Dedifferentiated amniotic fluid mesenchymal stem cell (primary cell): ENCODE measurements at regions not wholly inside any gene's neighbourhood (a gene's known extent, or its start where the extent isn't known, plus 50 kb on each side); places are given as distances from the start of the nearest gene placed in this dataset.
"Not testable (repeated sequence)": the region's sequence is repeated elsewhere in the genome, so short reads cannot be mapped to it uniquely, and the experiment has no call there.

ENCODE experiments used
- DNase-seq: peaks from one replicate; pipeline ENCODE4 v3.0.0-alpha.2; 2016; ENCODE audit errors: extremely low spot score

DNA sequence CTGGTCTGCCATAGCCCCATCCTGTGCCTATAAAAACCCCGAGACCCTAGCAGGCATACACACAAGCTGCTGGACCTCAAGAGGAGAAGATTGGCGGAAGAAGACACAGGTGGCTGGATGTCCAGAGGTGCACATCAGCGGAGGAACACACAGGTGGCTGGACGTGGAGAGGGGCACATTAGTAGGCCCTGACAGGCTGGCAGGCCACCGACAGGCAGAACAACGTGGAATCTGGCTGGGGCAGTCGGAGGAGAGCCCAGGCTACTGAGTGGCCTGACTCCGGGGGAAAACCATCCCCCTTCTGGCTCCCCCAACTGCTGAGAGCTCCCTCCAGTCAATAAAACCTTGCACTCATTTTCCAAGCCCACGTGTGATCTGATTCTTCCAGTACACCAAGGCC, 512.5 kb upstream of the AMOT start:
- DNase-seq = no peak

DNA sequence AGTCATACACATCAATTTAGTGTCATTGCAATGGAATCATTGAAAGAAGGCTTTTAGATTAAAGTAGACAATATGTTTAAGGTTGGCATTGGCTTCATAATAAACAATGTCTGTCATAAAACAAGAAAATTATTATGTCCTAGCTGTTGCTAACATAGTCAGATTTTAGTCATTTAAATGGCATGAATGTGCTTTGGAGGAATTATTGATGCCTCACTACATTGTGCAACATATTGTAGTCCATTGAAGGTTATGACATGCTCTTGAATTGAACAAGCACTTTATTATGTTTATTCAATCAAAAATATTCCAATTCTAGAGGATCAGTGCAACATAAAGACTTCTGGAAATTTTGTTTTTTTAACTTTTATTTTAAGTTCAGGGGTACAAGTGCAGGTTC, 489.8 kb upstream of the AMOT start:
- no peak for DNase-seq

DNA sequence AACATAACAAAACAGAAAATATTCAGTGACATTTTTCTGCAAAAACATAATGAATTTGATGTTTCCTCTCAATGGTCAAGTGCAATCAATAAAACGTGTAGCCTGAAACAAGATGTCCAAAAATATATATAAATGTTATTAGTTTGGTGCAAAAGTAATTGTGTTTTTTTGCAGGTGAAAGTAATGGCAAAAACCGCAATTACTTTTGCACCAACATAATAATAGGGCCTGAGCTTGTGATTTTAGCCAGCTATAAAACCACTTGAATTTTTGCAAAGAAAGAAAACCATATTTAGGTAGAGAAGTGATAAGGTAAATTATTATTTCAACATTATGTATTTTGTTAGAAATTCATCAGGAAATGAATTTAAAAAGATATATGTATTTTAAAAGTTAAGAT, 475.3 kb upstream of the AMOT start:
- no peak for DNase-seq

- peak; percentile 79 for DNase-seq
Observed at GRCh38 chrX:113305496-113305895, 464.9 kb upstream of the AMOT start.

- DNase-seq = peak; percentile 34
Observed at GRCh38 chrX:113300580-113300979, 459.9 kb upstream of the AMOT start.

DNA sequence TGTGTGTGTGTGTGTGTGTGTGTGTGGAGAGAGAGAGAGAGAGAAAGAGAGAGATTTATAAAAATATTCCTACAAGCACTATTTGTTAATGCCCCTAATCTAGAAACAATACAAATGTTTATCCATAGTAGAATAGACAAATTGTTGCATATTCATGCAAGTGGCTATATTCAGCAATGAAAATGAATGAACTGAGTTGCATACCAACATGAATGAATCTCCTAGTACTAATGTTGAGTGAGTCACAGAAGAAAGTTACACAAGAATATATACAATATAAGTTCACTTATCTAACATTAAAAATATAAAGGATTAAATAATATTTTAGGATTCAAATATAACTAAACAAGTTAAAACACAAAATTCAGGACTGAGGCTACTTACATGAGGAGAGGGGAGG, 456.8 kb upstream of the AMOT start:
- no peak for DNase-seq

- no peak for DNase-seq
Observed at GRCh38 chrX:113289503-113289902, 448.9 kb upstream of the AMOT start.

DNA sequence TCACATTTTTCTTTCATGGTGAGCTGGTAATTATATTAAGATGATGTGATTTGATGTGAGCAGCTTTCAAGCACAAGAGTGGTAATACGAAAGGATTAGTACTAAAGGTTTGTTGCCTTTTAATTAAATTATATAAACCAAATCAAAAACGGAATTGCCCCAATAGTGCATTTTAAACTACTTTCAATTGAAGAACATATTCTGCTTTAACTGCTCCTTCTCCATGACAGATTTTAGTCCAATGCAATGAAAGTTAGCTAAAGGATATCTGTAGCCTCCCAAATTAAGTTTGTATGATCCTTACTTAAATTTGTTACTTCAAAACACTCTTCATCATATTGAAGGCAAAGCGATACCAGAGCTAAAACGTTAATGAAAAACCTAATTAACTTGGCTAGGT, 447.1 kb upstream of the AMOT start:
- DNase-seq = no peak

DNA sequence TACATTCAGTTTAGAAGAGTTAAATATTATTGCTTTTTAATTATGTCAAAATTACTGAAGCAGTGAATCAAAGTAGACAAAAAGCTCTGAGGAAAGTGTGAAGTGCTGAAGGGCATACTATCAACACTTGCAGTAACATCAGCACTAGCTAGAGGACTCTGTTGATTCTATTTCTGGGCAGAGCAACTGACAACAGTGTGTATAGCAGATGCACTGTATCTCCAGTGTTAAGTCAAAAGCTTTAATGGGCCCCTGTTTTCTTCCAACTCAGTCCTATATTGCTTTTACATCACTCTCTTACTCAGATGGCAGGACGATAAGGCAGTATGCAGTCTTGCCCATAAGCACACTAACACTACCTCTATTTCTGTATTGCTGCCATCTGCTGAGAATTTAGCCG, 435.2 kb upstream of the AMOT start:
- DNase-seq = no peak

DNA sequence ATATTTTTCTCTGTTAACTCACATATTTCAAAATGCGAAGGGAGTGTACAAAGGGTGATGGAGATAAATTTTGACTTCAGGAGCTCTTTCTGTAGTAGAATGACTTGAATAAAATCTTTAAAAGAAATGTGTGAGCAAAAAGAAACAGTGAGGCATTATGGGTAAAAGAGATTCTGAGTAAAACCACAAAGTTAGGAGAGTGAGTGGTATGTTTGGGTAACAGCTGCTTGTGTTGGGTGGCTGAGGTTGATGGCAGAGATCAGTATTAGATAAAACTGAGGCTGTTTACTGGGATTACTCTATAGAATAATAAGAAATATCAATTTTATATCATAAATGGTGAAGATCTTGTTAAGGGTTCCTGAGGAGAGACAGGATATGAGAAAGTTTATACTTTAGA, 434.2 kb upstream of the AMOT start:
- DNase-seq = no peak

DNA sequence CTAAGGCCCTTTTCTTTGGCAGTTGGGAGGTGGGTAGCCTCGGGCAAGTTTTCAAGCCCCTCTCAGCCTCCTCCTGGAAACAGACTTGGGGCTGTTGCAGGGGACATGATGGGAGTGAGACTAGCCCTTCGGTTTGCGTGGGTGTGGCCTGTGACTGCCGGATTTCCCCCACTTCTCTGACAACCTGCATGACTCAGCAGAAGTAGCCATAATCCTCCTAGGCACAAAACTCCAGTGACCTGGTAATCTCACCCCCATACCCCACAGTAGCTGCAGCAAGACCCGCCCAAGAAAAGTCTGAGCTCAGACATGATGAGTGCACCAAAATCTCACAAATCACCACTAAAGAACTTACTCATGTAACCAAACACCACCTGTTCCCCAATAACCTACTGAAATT, 433.7 kb upstream of the AMOT start:
- no peak for DNase-seq

DNA sequence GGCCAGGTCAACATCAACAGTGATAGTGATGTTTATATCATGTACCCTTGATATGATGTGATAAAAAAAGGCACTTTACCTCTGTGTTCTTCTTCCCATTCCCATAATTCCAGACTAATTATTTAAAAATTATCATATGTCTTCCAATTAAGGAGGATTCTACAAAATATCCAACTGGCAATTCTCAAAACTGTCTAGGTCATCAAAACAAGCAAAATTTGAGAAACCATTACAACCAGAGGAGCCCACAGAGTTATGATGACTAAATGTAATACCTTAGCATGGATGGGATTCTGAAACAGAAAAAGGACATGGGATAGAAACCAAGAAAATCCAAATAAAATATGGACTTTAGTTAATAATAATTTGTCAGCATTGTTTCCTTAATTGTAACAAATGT, 428.6 kb upstream of the AMOT start:
- no peak for DNase-seq

DNA sequence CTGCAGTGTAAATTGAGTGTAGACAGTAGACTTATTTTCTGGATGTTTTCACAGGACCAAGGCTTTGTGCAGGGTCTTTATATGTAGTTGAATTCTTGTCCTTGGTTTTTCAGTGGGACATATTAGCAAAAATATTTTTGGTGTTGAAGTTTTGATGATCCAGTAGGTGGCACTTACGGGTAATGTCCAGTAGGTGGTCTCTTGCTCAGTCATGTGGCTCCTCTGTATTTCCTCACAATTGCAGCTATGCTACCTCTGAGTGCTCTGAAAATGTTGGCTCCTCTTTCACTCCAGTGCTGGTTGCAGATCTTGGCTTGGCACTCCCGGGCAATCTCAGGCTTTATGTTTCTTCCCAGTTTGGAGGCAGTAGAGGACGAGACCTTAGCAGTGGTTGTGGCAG, 419.8 kb upstream of the AMOT start:
- DNase-seq = no peak

DNA sequence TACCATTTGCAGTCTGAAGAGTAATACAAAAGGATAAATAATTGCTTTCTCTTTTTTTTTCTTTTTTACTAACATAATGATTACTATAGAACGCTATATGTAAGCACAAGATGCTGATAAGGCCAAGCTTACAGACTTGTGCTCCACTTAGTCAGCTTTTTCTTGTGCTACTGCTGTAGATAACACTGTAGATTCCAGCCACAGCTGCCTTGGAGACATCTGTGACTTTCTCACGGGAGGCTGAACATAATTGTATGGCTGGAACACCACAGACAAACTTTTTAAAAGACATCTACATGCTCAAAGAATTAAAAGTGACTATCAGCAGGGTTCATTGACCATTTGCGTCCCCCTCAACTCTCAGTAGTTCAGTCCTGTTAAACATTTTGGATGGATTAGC, 381.7 kb upstream of the AMOT start:
- no peak for DNase-seq

DNA sequence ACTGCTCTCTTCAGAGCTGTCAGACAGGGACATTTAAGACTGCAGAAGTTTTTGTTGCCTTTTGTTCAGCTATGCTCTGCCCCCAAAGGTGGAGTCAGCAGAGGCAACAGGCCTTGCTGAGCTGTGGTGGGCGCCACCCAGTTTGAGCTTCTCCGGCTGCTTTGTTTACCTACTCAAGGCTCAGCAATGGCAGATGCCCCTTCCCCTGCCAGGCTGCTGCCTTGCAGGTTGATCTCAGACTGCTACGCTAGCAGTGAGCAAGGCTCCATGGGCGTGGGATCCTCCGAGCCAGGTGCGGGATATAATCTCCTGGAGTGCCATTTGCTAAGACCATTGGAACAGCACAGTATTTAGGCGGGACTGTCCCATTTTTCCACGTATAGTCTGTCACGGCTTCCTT, 371.4 kb upstream of the AMOT start:
- no peak for DNase-seq

DNA sequence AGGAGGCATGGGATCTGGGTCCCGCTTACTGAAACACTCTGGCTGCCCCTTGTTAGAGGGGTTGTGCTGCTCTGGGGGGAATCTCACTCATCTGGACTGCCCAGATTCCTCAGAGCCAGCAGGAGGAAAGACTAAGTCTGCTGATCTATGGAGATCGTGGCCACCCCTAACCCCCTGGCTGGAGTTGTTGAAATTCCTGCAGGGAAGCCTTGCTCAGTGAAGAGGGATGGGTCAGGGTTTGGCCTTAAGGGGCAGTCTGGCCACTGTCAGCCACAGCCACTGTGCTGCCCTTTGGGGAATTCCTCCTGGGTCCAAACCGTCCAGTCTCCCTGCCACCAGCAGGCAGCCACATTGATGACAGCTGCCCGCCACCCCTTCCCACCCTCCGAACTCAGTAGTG, 362.0 kb upstream of the AMOT start:
- DNase-seq = no peak

- DNase-seq = no peak
Observed at GRCh38 chrX:113195949-113196348, 355.3 kb upstream of the AMOT start.

DNA sequence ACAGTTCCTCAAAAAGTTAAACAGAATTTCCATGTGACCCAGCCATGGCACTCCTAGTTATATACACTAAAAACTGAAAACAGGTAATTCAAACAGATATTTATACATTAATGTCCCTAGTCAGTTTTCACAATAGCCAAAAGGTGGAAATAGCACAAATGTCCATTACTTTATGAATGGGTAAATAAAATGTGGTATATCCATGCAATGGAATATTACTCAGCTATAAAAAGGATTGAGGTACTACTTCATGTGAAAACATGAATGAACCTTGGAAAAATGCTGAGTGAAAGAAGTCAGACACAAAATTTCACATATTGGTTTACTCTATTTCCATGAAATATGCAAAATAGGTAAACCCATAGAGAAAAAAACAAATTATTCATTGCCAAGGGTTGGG, 351.8 kb upstream of the AMOT start:
- no peak for DNase-seq

- no peak for DNase-seq
Observed at GRCh38 chrX:113157496-113157895, 316.9 kb upstream of the AMOT start.

DNA sequence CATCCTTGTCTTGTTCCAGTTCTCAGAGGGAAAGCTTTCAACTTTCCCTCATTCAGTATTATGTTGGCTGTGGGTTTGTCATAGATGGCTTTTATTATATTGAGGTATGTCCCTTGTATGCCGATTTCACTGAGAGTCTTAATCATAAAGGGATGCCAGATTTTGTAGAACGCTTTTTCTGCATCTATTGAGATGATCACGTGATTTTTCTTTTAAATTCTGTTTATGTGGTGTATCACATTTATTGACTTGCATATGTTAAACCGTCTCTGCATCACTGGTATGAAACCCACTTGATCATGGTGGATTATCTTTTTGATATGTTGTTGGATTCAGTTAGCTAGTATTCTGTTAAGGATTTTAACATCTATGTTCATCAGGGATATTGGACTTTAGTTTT, 313.7 kb upstream of the AMOT start:
- DNase-seq = not testable (repeated sequence)

DNA sequence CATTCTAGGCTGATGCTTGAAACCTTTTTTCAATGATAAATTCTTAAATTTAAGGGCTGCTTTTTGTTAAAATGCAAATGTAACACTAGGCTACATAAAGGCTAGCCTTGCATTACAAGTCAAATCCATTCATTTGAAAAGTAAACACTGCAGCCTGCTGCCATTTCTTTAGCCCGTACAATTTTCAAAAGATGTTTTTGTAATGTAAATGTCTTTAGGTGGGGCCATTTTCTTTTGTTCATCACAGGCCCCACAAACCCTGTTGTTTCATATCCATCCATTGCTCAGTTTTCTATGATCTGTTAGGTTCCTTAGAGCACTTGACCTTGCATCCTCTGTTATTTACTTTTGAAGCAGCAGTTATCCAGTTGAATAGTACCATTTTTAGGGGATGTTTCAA, 296.2 kb upstream of the AMOT start:
- no peak for DNase-seq

GRCh38 chrX:113133316-113133715, 292.7 kb upstream of the AMOT start:
- DNase-seq = no peak

GRCh38 chrX:113124693-113125092, 284.1 kb upstream of the AMOT start:
- no peak for DNase-seq

- no peak for DNase-seq
Observed at GRCh38 chrX:113075521-113075920, 234.9 kb upstream of the AMOT start.

GRCh38 chrX:113059714-113060113, 219.1 kb upstream of the AMOT start:
- DNase-seq = no peak
